Liver (tissue), 8 donors: ENCODE measurements at regions not wholly inside any gene's neighbourhood (a gene's known extent, or its start where the extent isn't known, plus 50 kb on each side); places are given as distances from the start of the nearest gene placed in this dataset.

Source experiments
- DNase-seq: peaks from one replicate; pipeline ENCODE4 v3.0.0-alpha.2; 2017; ENCODE audit warnings: low spot score
- H3K27ac ChIP-seq, 2 donors: one replicate each; pipeline ENCODE4 v1.7.0; 2013; ENCODE audit warnings: inconsistent platforms in 2 of 2, low read length in 2 of 2, control low read depth in 1 of 2, low read depth in 1 of 2, mild to moderate bottlenecking in 1 of 2
- H3K27me3 ChIP-seq, 4 donors: one replicate each; pipeline versions ENCODE4 v1.6.1 to v1.7.0; 2013; ENCODE audit warnings: low read length in 3 of 4, inconsistent platforms in 1 of 4, mild to moderate bottlenecking in 1 of 4, moderate library complexity in 1 of 4; ENCODE audit not compliant: control insufficient read depth in 4 of 4, insufficient read depth in 4 of 4
- H3K36me3 ChIP-seq, 4 donors: one replicate each; pipeline versions ENCODE4 v1.6.1 to v1.7.0; 2013; ENCODE audit warnings: low read length in 3 of 4, mild to moderate bottlenecking in 3 of 4, low read depth in 1 of 4, moderate library complexity in 1 of 4; ENCODE audit not compliant: control insufficient read depth in 4 of 4, insufficient read depth in 3 of 4
- H3K4me1 ChIP-seq, 4 donors: one replicate each; pipeline versions ENCODE4 v1.6.1 to v1.7.0; 2013; ENCODE audit warnings: low read length in 3 of 4, mild to moderate bottlenecking in 3 of 4, moderate library complexity in 1 of 4; ENCODE audit not compliant: control insufficient read depth in 4 of 4, insufficient read depth in 4 of 4
- H3K4me3 ChIP-seq, 3 donors: one replicate each; pipeline versions ENCODE4 v1.6.1 to v1.7.0; 2013; ENCODE audit warnings: low read length in 3 of 3, control low read depth in 1 of 3, low read depth in 1 of 3, mild to moderate bottlenecking in 1 of 3
- H3K9ac ChIP-seq, 2 donors: one replicate each; pipeline ENCODE4 v1.7.0; 2013; ENCODE audit warnings: low read length in 2 of 2, mild to moderate bottlenecking in 2 of 2, moderate library complexity in 2 of 2, control low read depth in 1 of 2, low read depth in 1 of 2
- H3K9me3 ChIP-seq, 4 donors: one replicate each; pipeline versions ENCODE4 v1.6.1 to v1.7.0; 2013; ENCODE audit warnings: low read length in 3 of 4; ENCODE audit not compliant: control insufficient read depth in 4 of 4
- FOXA1 ChIP-seq: IDR thresholded peaks from 2 replicates; pipeline ENCODE4 v1.6.1; 2016; ENCODE audit warnings: antibody characterized with exemption
- FOXA2 ChIP-seq: IDR thresholded peaks from 2 replicates; pipeline ENCODE4 v1.6.1; 2016; ENCODE audit warnings: antibody characterized with exemption
- HNF4G ChIP-seq: IDR thresholded peaks from 2 replicates; pipeline ENCODE4 v1.6.1; 2016; ENCODE audit warnings: antibody characterized with exemption
- JUND ChIP-seq, 2 donors: IDR thresholded peaks; 2 replicates each; pipeline ENCODE4 v1.6.1; 2016; ENCODE audit warnings: antibody characterized with exemption in 2 of 2
- RAD21 ChIP-seq, 2 donors: IDR thresholded peaks; 2 replicates each; pipeline ENCODE4 v1.6.1; 2016; ENCODE audit warnings: antibody characterized with exemption in 2 of 2, mild to moderate bottlenecking in 2 of 2
- REST ChIP-seq: IDR thresholded peaks from 2 replicates; pipeline ENCODE4 v1.6.1; 2016; ENCODE audit warnings: antibody characterized with exemption, mild to moderate bottlenecking
- TAF1 ChIP-seq: conservative IDR thresholded peaks from 2 replicates; pipeline ENCODE4 v1.6.1; 2016; ENCODE audit warnings: antibody characterized with exemption, mild to moderate bottlenecking
- ZBTB33 ChIP-seq: IDR thresholded peaks from 2 replicates; pipeline ENCODE4 v1.6.1; 2016; ENCODE audit warnings: antibody characterized with exemption
- WGBS: extraction: QIAGEN DNeasy Blood & Tissue Kit; methylation state at CpG from one replicate; pipeline ENCODE4 v1.1.7; 2013; 5-methylcytosine and 5-hydroxymethylcytosine counted together
- TF ChIP-seq, protein P1 (sequence below): fragments of 150-350 bp; IDR thresholded peaks from 2 replicates; pipeline ENCODE4 v1.5.1; 2017; ENCODE audit warnings: improper control_type of control experiment, low read depth, low read length; ENCODE audit not compliant: missing input control
- TF ChIP-seq, protein P2 (sequence below): IDR thresholded peaks from 2 replicates; pipeline ENCODE4 v1.6.1; 2016; ENCODE audit warnings: antibody characterized with exemption
- donor health status: healthy.
- donor health status: healthy.
- donor health status: healthy.
- donor health status: healthy.
- donor health status: healthy.

DNA sequence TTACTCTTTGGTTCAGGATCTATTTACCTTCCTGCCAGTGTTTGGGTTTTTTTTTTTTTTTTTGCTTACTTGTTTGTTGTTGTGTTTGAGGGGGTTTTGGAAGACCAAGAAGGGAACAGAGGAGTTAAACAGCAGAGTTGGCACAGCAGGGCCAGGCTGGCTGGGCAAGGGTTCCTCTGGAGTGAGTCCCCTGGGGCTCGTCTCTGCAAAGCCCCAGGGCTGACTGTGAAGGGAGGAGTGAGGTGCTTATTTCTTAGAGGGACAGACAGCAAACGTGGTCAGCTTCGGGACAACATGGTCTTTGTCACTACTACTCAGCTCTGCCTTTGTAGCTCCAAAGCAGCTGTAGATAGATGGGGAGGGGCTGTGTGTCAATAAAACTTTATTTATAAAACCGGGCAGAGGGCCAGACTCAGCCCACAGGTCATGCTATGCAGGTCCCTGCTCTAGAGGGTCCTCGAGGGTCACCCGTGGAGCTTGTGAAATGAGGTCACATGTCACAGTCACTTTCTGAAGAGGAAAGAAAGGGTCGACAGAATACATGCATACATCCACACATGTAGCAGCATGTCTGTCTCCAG lies 1404.7 kb downstream of the BRD1 start:
- DNase-seq = no peak
- 63% methylated on average over 7 of the region's 7 CpGs for WGBS

DNA sequence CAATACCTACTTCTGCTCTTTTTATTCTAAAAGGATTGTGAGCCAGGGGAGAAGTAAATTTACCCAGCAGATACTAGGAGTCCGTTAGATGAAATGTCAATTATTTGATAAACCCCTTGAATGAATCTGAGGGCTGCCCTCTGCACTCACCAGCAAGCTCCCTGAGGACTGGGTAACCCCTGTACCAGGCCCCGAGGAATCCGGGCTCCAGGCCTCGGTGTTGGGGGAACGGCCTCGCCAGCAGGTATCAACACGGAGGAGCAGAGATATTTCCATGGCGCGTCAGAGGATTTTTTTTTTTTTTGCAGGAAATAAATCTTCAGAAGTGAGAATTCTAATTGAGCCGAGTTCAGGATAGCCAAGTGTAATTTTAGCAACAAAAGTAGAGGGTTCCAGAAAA lies 1408.8 kb downstream of the BRD1 start:
- no peak overlapping the region for H3K9ac ChIP-seq
- H3K27ac ChIP-seq = no peak overlapping the region
- TF ChIP-seq TAF1 (no peak), FOXA1 (no peak), ZBTB33 (no peak), JUND (IDR thresholded peaks at IDR 0.05) (no peak), HNF4G (no peak)
- TF ChIP-seq, protein P1, sequence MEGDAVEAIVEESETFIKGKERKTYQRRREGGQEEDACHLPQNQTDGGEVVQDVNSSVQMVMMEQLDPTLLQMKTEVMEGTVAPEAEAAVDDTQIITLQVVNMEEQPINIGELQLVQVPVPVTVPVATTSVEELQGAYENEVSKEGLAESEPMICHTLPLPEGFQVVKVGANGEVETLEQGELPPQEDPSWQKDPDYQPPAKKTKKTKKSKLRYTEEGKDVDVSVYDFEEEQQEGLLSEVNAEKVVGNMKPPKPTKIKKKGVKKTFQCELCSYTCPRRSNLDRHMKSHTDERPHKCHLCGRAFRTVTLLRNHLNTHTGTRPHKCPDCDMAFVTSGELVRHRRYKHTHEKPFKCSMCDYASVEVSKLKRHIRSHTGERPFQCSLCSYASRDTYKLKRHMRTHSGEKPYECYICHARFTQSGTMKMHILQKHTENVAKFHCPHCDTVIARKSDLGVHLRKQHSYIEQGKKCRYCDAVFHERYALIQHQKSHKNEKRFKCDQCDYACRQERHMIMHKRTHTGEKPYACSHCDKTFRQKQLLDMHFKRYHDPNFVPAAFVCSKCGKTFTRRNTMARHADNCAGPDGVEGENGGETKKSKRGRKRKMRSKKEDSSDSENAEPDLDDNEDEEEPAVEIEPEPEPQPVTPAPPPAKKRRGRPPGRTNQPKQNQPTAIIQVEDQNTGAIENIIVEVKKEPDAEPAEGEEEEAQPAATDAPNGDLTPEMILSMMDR = no peak
- H3K9me3 ChIP-seq = no peaks in the 10 kb centered on the region
- H3K27me3 ChIP-seq = peaks cover 0 to 9% (median 1%) of the 10 kb centered on the region in 4 donors
- DNase-seq = no peak
- 82% methylated on average over 10 of the region's 10 CpGs for WGBS
- no peaks in the 10 kb centered on the region for H3K36me3 ChIP-seq
- no peaks in the 10 kb centered on the region for H3K4me1 ChIP-seq
- H3K4me3 ChIP-seq = no peak overlapping the region

More for the DNA sequence above, 1404.7 kb downstream of the BRD1 start:
- no peak overlapping the region for H3K4me3 ChIP-seq
- H3K9ac ChIP-seq = no peak overlapping the region
- no peak overlapping the region for H3K27ac ChIP-seq
- TF ChIP-seq, protein P2, sequence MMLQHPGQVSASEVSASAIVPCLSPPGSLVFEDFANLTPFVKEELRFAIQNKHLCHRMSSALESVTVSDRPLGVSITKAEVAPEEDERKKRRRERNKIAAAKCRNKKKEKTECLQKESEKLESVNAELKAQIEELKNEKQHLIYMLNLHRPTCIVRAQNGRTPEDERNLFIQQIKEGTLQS = no peak
- TF ChIP-seq RAD21 (IDR thresholded peaks at IDR 0.05) = no peak
- no peak for TF ChIP-seq TAF1
- no peak for TF ChIP-seq REST
- TF ChIP-seq FOXA2 = no peak
- peaks cover 0 to 2% (median under 1%) of the 10 kb centered on the region in 4 donors for H3K27me3 ChIP-seq
- no peaks in the 10 kb centered on the region for H3K9me3 ChIP-seq
- H3K36me3 ChIP-seq = no peaks in the 10 kb centered on the region
- no peaks in the 10 kb centered on the region for H3K4me1 ChIP-seq
